HG02759 (cell line): ENCODE measurements at regions not wholly inside any gene's neighbourhood (a gene's known extent, or its start where the extent isn't known, plus 50 kb on each side); places are given as distances from the start of the nearest gene placed in this dataset.

Experiments
- ATAC-seq: cut with Tn5 transposase; IDR thresholded peaks from one replicate; pipeline ENCODE4 v1.9.1; 2021; ENCODE audit warnings: mild to moderate bottlenecking, moderate library complexity; ENCODE audit not compliant: unreplicated experiment

DNA sequence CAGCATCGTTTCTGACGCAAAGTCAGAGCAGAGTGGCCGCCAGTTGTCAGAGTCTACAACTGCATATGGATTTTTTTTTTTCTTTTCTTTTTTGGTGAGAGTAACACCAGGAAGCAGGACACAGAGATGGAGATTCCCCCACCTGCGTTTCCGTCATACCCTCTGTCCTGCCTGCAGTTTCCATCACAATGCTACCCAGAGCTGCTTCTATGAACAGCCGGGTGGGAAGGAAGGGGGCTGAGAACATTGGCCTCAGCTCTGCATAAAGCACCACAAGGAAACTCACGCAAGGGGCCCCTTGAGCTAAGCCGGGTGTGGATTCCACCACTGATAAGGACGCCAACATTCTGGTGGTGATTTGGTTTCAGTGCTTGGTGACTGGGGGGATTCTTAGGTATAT lies 183.5 kb upstream of the AFDN start:
- ATAC-seq: no peak

DNA sequence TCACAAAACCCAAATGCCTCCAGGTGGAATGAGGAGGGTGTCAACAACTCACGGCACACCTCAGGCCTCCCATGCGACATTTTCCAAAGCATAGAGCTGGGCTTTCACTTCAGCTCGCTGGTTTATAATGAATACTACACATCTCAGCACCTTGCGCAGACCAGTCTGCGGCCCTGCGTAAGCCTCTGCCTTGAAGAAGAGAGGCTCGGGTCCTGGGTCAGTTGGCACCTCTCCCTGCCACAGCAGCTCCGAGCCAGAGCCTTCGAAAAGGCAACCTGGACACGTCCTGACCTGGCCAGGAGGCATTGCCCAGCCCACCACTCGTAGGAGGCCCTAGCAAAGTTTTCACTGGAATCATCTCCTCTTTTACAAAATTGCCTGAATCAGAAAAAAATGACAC lies 183.0 kb upstream of the AFDN start:
- ATAC-seq: no peak

DNA sequence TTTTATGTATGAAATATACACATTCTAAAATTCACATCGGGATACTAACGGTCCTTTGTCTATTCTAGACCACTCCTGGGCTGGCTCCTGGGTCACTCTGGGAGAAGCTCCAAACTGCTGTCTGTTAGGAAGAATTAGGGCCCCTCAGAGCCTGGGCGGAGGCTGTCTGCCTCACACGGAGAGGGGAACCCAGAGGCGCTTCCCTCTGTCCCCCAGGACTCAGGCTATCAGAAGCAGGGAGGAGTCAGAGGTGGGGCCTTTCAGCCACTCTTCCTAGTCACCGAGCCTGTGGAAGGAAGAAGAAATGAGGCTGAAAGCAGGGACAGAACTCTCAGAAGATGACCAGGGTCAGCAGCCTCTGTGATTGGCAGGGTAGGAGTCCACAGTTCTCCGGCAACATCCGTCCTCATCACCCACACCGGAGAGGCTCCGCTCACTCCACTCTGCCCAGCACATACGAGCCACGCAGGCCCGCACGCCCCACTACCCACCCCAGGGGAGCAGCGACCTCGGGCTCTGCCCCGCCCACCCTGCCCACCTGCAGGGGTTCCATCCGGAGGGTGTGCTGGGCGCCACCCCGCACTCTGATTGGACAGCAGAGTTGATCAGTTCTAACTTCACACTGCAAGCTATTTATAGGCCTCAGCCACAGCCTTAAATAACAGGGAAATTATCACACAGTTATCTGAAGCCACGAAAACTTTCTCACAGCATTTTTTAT lies 182.1 kb upstream of the AFDN start:
- ATAC-seq: no peak

DNA sequence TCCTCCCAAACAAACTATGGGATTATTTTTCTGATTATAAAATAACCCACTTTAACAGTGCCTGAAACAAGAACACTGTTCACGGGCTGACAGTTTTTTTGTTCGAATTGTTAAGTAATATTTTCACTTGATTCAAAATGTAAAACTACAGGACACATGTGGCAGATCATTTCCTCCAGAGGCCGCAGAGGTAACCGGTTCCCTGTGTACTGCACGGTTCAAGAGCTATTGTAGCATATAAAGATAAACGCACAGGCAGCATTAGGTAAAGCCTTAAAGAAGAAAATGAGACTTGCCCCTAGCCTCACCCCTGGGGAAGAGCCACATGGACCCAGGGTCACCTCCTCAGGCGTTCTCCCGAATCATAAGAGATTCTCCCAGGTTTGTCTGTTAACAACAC lies 181.3 kb upstream of the AFDN start:
- ATAC-seq: no peak

DNA sequence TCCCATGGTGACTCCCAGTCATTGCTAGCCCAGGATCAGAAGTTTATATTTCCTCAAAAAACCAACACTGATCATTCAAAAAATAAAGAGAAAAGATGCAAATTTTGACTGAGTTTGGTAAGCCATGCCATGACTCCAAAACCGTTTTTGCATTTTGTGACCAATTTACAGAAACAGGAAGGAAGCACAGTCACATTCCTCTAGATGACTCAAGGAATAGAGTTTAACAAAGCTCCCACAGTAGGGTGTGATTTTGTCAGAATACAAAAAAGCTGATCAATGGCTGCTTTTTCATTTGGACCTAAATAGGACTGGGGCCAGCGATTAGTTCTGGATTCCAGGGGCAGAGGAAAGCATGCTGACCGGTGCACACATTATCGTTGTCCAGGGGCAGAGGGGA lies 179.4 kb upstream of the AFDN start:
- ATAC-seq: no peak

DNA sequence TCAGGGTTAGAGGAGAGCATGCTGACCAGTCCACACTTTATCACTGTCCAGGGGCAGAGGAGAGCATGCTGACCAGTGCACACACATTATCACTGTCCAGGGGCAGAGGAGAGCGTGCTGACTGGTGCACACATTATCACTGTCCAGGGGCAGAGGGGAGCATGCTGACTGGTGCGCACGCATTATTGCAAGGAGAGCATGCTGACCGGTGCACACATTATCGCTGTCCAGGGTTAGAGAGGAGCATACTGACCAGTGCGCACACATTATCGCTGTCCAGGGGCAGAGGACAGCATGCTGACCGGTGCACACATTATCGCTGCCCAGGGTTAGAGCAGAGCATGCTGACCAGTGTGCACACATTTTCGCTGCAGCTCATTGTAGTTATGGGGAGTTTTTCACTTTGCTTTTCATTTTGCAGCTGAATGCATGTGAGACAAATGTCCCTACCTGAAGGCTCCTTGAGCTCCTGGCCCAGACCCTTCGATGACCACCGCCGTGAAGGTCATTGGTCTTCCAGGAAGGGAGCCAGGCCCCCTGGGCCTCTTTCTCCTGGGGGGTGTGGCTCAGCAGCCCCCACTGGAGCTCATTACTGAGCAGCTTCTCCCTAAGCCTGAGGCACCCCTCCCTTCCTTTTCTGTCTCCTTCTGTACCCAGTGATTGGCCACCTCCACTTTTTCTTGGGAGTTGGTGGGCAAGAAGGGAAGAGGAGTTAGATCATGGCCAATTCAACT lies 178.8 kb upstream of the AFDN start:
- no peak for ATAC-seq

DNA sequence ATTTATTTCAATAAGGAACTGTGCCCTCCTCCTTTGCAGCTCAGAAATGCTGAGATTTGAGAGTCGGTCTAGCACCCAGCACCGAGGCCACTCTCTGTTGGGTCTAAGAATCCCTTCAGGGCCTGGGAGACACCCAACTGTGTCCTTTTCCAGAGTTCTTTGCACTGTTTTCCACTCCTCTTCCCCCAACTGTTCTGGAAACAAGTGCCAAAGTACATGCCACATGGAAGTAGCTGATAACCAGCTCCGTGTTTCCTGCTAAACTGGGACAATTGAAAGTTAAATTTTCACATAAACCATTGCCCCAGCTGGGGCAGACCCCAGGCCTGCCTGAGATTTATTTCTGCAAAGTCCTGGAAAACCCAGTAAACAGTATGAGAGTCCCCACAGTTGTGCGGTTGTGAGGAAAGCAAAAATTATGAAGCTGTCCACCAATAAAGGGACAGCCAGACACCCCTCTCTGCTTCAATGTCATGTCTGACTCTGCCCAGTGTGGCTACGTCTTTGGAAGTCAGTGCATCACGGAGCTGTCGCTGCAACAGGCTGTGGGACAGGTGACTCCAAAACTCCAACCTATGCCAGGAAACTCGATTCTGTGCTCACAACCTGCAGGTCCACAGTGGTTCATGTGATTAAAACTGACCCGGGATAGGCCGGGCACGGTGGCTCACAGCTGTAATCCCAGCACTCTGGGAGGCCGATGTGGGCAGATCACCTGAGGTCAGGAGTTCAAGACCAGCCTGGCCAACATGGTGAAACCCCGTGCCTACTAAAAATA lies 178.0 kb upstream of the AFDN start:
- no peak for ATAC-seq

DNA sequence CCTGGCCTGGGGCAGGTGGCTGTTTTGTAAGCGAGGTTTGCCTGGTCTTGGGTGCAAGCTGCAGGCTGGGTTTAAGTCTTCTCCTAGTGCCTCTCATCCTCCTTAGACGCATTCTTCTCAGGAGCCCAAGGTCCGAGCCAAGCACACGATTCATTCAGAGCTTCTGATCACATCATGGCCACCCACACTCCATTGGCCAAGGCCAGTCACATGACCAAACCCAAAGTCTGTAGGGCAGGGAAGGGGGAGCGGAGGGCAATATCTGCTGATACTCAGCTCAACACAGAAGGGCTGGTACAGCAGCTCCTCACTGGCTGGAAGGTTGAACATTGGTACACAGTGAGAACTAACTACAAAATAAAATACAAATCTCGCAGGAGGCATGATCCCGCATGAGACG lies 177.2 kb upstream of the AFDN start:
- no peak for ATAC-seq

DNA sequence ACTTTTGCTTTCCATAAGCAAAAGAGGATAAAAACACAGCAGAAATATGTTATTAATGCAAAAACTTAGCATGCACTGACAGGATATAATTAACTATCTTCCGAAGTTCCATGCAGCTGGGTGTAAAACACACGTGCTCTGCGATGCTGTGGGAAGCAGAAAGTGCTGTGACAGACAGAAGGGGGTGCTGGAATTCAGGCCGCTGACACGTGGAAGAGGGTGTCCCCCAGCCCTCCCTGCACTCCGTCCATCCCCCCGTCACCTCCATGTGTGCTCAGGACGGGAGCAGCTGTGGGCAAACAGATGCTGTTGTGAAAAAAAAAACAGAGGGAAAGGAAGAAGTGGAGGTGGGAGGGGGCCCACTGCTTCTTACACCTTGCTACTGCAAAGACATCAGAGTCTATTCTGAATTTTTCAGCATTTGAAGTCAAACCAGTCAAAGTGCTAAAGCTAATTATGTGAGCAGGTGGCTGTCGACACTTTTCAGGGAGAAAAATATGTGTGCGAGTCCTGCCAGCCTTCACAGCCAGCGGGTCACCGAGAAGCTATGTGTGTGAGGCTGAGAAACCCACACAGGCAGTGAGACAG lies 175.9 kb upstream of the AFDN start:
- no peak for ATAC-seq

DNA sequence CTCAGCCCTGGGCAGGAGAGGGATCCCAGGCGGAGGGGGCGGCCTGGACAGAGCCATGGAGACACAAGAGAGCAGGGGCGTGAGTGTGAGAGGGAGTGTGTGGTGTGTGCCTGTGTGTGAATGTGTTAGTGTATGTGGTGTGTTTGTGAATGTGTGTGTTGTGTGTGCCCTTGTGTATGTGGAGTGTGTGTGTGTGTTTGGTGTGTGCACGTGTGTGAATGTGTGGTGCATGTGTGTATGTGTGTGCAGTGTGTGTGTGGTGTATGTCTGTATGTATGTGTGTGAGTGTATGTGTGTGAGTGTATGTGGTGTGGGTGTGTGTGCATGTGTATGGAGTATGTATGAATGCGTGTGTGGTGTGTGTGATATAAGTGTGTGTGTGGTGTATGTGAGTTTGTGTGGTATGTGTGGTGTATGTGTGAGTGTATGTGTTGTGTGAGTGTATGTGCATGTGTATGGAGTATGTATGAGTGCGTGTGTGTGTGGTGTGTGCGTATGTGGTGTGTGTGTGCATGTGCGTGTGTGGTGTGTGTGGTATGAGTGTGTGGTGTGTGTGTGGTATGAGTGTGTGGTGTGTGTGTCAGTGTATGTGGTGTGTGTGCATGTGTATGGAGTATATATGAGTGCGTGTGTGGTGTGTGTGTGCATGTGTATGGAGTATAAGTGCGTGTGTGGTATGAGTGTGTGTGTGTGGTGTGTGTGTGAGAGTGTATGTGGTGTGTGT lies 175.2 kb upstream of the AFDN start:
- ATAC-seq: no peak

DNA sequence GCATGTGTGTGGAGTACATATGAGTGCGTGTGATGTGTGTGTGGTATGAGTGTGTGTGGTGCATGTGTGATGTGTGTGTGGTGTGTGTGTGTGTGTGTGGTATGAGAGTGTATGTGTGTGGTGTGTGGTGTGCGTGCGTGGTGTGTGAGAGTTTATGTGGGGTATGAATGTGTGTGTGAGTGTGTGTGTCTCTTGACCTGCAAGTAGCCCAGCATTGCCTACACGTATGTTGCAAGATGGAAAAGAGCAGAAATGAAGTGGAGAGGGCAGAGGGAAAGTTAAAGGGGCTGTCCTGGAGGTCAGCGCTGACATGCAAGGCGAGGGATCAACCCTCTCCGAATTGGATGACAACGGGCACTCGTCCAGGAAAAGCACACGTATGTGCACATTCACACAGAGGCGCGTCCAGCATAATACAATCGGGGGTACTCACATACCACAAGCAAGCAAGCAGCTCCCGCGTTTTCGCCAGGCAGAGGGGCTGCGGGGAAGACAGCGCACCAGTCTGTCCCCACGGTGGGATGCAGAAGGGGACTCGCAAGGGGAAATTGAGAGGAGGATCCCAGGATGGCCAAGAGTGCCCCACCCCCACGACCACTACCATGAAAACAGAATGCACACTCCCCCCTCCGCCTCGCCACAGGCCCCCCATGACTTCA lies 174.5 kb upstream of the AFDN start:
- no peak for ATAC-seq

DNA sequence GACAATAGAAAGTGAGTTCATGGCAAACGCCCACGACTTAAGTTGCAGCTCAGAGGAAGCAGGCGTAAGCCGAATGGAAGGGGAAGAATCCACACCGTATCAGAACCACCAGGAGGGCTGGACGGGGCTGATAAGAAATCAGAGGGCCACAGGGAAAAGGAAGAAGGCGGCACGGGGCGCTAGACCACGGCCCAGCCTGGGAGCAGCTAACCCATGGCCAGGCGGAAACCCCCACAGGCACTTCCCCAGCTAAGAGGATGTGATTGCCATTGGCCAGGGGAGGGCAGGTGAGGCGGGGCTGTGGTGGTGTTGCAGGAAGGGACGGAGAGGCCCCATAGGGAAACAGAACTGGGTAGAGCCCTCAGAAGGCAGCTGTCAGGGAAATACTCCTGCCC lies 174.0 kb upstream of the AFDN start:
- ATAC-seq: no peak

DNA sequence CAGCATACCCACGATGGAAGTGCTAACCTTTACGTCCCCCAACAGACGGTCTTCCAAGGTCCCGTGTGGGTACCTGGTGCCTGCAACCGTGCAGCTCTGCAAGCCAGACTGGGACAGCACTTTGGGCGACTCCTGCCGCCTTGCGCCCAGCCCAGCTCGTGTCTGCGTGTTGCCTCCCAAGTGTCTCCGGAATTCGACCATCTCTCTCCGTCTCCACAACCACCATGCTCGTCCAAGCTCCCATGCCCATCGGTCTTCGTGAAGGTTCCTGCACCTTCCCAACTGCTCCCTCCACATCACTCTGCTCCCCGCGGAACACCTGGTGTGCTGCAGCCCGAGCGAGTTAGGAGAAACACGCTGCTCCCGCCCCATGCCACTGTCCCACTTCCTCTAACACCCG lies 173.2 kb upstream of the AFDN start:
- ATAC-seq: no peak

DNA sequence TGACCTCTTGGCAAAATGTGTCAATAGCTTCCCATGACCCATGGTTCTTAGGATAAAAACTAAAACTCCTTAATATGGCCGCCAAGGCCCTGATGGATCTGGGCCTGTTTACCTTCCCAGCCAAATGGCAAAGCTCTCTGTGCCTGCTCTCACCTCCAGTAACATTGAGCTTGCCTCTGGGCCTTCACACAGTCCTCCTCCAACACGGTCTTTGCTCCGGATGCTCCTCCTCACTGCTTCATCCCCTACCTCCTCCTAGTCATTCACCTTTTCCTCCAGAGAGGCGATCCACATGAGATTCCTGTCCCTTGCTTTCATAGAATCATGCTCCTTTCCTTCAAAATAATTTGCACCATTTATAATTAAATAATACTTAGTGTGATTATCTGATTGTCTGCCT lies 172.3 kb upstream of the AFDN start:
- ATAC-seq: no peak

DNA sequence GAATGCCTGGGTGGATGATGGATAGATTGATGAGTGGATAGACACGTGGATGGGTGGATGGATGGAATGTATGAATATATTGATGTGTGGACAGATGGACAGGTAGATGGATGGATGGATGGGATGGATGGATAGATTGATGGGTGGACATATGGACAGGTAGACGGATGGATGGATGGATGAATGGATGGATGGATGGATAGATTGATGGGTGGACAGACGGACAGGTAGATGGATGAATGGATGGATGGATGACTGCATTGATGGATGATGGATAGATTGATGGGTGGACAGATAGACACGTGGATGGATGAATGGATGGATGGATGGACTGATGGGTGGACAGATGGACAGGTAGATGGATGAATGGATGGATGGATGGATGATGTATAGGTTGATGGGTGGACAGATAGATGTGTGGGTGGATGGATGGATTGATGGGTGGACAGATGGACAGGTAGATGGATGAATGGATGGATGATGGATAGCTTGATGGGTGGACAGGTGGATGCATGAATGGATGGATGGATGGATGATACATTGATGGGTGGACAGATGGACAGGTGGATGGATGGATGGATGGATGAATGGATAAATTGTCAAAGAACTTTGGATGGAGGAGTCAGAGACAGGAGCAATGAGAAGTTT lies 171.4 kb upstream of the AFDN start:
- ATAC-seq: no peak

DNA sequence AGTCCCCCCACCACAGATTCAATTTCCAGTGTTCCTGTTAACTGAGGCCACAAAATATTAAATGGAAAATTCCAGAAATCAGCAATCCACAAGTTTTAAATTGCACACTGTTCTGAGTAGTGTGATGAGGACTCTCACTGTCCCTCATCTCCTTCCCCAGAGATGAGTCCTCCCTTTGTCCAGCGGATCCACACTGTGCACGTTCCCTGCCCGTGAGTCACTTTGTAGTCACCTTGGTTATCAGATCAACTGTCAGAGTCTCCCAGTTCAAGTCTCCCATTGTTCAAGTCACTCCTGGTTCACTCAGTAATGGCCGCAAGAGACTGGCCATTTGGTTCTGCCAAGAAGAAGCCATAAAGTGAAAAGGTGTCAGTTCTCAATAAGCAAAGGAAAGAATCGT lies 168.6 kb upstream of the AFDN start:
- no peak for ATAC-seq

DNA sequence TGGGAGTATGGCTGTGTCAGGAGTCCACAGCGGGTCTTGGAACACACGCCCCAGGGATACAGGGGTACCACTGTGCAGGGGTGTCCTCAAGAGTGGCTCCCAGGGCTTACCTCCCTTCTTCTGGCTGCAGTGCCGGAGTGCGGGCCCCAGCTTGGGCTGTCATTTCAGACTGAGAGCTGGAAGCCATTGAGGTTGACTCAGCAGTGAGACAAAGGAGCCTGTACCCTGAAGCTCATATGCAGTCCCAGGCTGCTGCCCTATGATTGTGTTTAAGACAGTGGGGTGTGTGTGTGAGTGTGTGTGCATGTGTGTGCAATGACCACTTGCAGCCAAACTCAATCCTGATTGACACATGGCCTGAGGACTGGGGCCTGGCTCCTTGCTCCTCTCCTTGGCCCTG lies 167.7 kb upstream of the AFDN start:
- ATAC-seq: no peak

DNA sequence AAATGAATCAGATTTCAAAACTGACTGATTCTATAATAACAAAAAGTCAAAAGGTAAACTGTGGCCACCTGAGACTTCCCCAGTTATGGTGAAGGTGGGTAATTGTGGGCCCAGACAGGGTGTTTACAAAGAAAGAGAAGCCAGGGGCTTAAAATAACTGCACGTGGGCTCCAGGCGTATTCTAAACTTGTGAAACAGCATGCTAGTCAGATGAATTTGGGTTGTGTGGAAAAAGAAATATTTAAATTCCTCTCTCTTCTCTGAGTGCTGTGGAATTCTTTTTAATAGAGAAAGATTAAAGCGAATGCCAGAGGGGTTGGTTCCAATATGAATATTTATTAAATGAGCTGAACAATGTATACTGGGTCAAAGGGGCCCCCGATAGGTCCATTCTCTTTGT lies 166.3 kb upstream of the AFDN start:
- ATAC-seq: no peak

DNA sequence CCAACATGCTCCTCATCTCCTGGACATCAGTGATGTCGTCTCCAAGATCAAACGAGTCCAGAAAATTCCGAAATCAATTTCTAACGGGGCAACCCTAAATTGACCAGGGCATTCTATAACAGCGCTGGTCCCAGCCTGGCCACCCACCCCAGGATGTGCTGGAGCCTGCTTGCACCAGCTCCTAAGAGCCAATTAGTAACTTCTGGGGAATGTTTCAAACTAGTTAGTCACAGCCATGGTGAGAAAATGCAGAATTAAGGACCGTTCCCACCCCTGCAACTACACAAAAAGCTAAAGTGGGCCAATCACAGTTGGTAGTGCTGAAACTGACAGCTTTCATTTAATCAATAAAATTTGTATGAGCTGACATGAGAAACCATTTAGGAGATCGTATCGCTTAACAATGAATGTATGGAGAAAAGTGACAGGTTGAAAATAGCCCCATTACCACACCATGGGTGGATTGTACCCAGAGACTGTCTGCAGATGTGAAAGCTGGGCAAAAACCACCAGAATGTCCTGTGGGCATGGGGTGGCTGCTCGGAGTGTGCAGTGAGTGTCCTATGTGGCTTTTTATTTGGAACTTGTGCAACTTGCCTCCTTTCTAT lies 165.7 kb upstream of the AFDN start:
- no peak for ATAC-seq
